AG20443 (cell line): ENCODE measurements at regions not wholly inside any gene's neighbourhood (a gene's known extent, or its start where the extent isn't known, plus 50 kb on each side); places are given as distances from the start of the nearest gene placed in this dataset.
"Not testable (repeated sequence)": the region's sequence is repeated elsewhere in the genome, so short reads cannot be mapped to it uniquely, and the experiment has no call there.

Experiments used
- DNase-seq: peaks from one replicate; pipeline ENCODE4 v3.0.0; 2012; ENCODE audit warnings: low spot score, mixed read lengths

GRCh38 chr4:95898226-95898625 lies 58.3 kb downstream of the PDHA2 start:
- no peak for DNase-seq

- no peak for DNase-seq
Measured at GRCh38 chr4:95909211-95909610, 69.3 kb downstream of the PDHA2 start.

GRCh38 chr4:95910749-95911148 lies 70.9 kb downstream of the PDHA2 start:
- no peak for DNase-seq

- DNase-seq: no peak
Measured at GRCh38 chr4:95921470-95921869, 81.6 kb downstream of the PDHA2 start.

GRCh38 chr4:95929448-95930064 lies 89.7 kb downstream of the PDHA2 start:
- DNase-seq: no peak

GRCh38 chr4:95939141-95939540 lies 99.2 kb downstream of the PDHA2 start:
- no peak for DNase-seq

- no peak for DNase-seq
Measured at GRCh38 chr4:95949136-95949765, 109.4 kb downstream of the PDHA2 start.

- DNase-seq: no peak
Measured at GRCh38 chr4:95949808-95950207, 109.9 kb downstream of the PDHA2 start.

GRCh38 chr4:95952538-95952937 lies 112.6 kb downstream of the PDHA2 start:
- DNase-seq: not testable (repeated sequence)

- no peak for DNase-seq
Measured at GRCh38 chr4:95956094-95956493, 116.2 kb downstream of the PDHA2 start.

GRCh38 chr4:95957054-95957453 lies 117.2 kb downstream of the PDHA2 start:
- DNase-seq: no peak

GRCh38 chr4:95957759-95958158 lies 117.9 kb downstream of the PDHA2 start:
- no peak for DNase-seq

- DNase-seq: no peak
Measured at GRCh38 chr4:95959182-95959581, 119.3 kb downstream of the PDHA2 start.

GRCh38 chr4:95959633-95960032 lies 119.7 kb downstream of the PDHA2 start:
- DNase-seq: no peak

- no peak for DNase-seq
Measured at GRCh38 chr4:95963456-95963855, 123.6 kb downstream of the PDHA2 start.

- DNase-seq: no peak
Measured at GRCh38 chr4:95979961-95980876, 140.3 kb downstream of the PDHA2 start.

- no peak for DNase-seq
Measured at GRCh38 chr4:95980877-95981360, 141.0 kb downstream of the PDHA2 start.

GRCh38 chr4:95981591-95981990 lies 141.7 kb downstream of the PDHA2 start:
- DNase-seq: no peak

- no peak for DNase-seq
Measured at GRCh38 chr4:95982516-95982915, 142.6 kb downstream of the PDHA2 start.

GRCh38 chr4:95984081-95984480 lies 144.2 kb downstream of the PDHA2 start:
- no peak for DNase-seq

GRCh38 chr4:95985051-95985450 lies 145.2 kb downstream of the PDHA2 start:
- DNase-seq: no peak

GRCh38 chr4:95985791-95986550 lies 146.1 kb downstream of the PDHA2 start:
- no peak for DNase-seq
